Type B pancreatic cell (in vitro differentiated cells): ENCODE measurements at regions not wholly inside any gene's neighbourhood (a gene's known extent, or its start where the extent isn't known, plus 50 kb on each side); places are given as distances from the start of the nearest gene placed in this dataset.

Source experiments
- DNase-seq: peaks from one replicate; pipeline ENCODE4 v3.0.0; 2021; ENCODE audit warnings: mixed read lengths; ENCODE audit not compliant: unreplicated experiment; ENCODE audit errors: extremely low spot score
- H3K27ac Mint-ChIP-seq: 2 replicates; pipeline ENCODE4 v1.8.0; 2021; ENCODE audit warnings: mild to moderate bottlenecking, mixed read lengths
- H3K27me3 Mint-ChIP-seq: 2 replicates; pipeline ENCODE4 v1.8.0; 2021; ENCODE audit warnings: mixed read lengths
- H3K36me3 Mint-ChIP-seq: 2 replicates; pipeline ENCODE4 v1.8.0; 2021; ENCODE audit warnings: mixed read lengths
- H3K4me1 Mint-ChIP-seq: one replicate; pipeline ENCODE4 v1.8.0; 2021; ENCODE audit warnings: mixed read lengths; ENCODE audit not compliant: unreplicated experiment
- H3K4me3 Mint-ChIP-seq: 2 replicates; pipeline ENCODE4 v1.8.0; 2021; ENCODE audit warnings: mild to moderate bottlenecking, mixed read lengths
- H3K9me3 Mint-ChIP-seq: 2 replicates; pipeline ENCODE4 v1.8.0; 2021; ENCODE audit warnings: mixed read lengths
- TF ChIP-seq, protein P1 (sequence below): fragments of 200-600 bp; sonication (generic); conservative IDR thresholded peaks from 2 replicates; pipeline ENCODE4 v1.5.0; 2021; ENCODE audit warnings: antibody characterized with exemption, mild to moderate bottlenecking

DNA sequence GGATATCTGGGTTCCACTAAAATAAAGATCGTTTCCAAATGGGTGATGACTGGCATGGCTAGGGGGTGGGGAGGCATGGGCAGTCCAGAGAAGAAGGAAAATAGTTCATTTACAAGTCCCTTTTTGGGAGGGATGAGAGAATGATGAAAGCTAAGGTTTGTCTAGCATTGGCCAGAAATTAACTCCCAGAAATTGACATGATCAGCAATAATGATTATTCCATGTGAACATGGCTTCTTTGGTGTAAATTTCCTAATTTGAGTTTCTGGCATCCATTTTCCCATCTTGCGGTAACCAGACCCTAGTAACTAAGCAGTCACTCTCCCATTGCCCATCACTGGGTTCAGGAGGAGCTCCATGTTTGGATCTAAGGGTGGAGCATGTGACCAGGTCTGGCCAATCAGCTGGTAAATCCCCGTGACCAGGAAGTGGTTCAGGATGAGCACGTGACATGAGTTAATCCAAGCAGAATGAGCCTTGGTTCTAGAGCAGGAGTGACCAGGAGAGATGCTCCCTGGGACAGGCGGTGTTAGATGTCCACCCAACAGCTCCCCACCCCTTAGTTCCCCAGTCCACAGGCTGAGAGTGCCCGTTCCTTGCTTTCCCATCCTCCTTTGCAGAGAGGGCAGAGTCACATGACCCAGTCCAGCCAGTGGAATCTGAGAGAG lies 512.7 kb downstream of the PREX1 start:
- no peak overlapping the region for H3K27ac Mint-ChIP-seq
- TF ChIP-seq, protein P1, sequence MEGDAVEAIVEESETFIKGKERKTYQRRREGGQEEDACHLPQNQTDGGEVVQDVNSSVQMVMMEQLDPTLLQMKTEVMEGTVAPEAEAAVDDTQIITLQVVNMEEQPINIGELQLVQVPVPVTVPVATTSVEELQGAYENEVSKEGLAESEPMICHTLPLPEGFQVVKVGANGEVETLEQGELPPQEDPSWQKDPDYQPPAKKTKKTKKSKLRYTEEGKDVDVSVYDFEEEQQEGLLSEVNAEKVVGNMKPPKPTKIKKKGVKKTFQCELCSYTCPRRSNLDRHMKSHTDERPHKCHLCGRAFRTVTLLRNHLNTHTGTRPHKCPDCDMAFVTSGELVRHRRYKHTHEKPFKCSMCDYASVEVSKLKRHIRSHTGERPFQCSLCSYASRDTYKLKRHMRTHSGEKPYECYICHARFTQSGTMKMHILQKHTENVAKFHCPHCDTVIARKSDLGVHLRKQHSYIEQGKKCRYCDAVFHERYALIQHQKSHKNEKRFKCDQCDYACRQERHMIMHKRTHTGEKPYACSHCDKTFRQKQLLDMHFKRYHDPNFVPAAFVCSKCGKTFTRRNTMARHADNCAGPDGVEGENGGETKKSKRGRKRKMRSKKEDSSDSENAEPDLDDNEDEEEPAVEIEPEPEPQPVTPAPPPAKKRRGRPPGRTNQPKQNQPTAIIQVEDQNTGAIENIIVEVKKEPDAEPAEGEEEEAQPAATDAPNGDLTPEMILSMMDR, result no peak
- no peak for DNase-seq
- no peak overlapping the region for H3K4me3 Mint-ChIP-seq
- H3K4me1 Mint-ChIP-seq, result peaks cover 27% of the 10 kb centered on the region
- H3K27me3 Mint-ChIP-seq, result peaks cover 14% of the 10 kb centered on the region
- no peaks in the 10 kb centered on the region for H3K36me3 Mint-ChIP-seq
- no peaks in the 10 kb centered on the region for H3K9me3 Mint-ChIP-seq

DNA sequence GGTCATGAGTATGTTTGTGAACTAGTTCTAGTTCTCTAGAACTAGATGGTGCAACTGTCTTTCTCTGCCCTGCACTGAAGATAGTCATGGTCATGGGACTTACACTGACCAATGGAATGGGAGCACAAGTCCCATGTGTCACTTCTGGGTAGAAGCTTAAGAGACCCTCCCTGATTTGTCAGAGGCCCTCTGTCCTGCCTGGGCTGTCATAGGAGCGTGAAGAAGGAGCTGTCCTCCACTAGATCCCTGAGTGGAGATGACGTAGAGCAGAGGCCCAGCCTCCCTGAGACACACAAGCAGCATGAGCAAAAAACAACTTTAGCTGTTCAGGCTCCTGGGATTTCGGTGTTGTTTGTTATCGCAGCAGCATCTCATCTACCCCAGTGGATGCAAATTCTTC lies 514.5 kb downstream of the PREX1 start:
- no peak for DNase-seq
- TF ChIP-seq, protein P1, result no peak
- Mint-ChIP-seq H3K4me1 (peaks cover 43% of the 10 kb centered on the region), H3K27ac (no peak overlapping the region), H3K4me3 (no peak overlapping the region), H3K36me3 (no peaks in the 10 kb centered on the region), H3K9me3 (no peaks in the 10 kb centered on the region), H3K27me3 (peaks cover 11% of the 10 kb centered on the region)

DNA sequence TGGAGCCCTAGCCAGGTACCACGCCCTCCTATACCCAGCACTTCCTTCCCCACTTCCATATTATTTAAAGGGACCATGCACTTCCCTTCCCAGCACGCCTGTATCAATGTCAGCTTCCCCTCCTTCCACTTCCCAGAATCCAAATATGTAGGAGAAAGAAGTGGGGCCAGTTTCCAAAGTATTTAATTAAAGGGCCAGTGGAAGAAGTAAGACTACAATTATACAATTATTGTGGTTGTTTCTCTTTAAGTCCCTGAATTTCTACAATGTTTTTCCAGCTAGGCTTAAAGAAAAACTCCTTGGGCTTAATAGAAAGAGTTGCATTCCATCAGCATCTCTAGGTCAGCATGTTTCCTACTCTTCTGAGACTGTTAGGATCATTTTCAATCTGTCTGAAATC lies 515.8 kb downstream of the PREX1 start:
- TF ChIP-seq, protein P1, result no peak
- Mint-ChIP-seq H3K27me3 (peaks cover 8% of the 10 kb centered on the region), H3K36me3 (no peaks in the 10 kb centered on the region)

DNA sequence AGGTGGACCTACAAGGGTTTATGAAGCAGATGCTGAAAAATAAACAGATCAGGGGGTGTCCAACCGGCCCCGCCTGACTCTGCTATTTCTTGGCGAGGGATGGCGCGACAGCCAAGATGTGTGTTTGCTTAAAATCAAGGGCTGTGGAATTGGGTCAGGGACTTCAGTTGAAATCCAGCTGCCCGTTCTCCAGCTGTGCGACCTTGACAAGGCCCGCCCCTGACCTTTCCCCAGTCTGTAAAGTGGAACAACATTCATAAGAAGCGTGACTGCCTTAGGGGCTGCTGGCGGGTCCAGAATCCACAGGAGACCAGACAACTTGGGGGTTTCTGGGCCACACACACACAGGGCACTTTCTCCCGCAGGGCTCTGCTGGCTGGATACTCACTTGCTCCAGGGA lies 517.5 kb downstream of the PREX1 start:
- no peak overlapping the region for H3K27ac Mint-ChIP-seq
- peaks cover 8% of the 10 kb centered on the region for H3K27me3 Mint-ChIP-seq
- H3K9me3 Mint-ChIP-seq, result no peaks in the 10 kb centered on the region
- H3K4me3 Mint-ChIP-seq, result no peak overlapping the region
- DNase-seq, result no peak
- peaks cover 46% of the 10 kb centered on the region for H3K4me1 Mint-ChIP-seq
- no peaks in the 10 kb centered on the region for H3K36me3 Mint-ChIP-seq
- TF ChIP-seq, protein P1, result no peak

More for the DNA sequence above, 515.8 kb downstream of the PREX1 start:
- no peaks in the 10 kb centered on the region for H3K9me3 Mint-ChIP-seq
- no peak overlapping the region for H3K27ac Mint-ChIP-seq
- no peak overlapping the region for H3K4me3 Mint-ChIP-seq
- DNase-seq, result no peak
- H3K4me1 Mint-ChIP-seq, result peaks cover 46% of the 10 kb centered on the region

DNA sequence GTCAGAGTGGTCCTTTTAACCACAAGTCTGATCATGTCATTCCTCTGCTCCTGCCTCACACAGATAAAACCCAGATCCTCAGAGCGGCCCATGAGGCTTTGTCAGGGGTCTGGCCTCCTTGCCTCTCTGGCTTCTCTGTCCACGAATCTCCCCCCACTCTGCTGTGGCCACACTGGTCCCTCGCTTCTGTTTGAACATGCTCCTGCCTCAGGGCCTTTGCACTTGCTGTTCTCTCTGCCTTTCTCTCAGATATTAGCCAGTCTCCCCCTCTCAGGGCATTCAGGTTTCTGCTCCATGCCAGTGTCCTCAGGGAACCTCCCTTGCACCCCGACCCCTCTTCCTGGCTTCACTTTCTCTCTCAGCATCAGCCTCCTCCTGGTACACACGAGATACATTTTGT lies 518.5 kb downstream of the PREX1 start:
- Mint-ChIP-seq H3K4me1 (peaks cover 40% of the 10 kb centered on the region), H3K9me3 (no peaks in the 10 kb centered on the region), H3K27ac (no peak overlapping the region), H3K36me3 (no peaks in the 10 kb centered on the region), H3K27me3 (peaks cover 14% of the 10 kb centered on the region), H3K4me3 (no peak overlapping the region)
- DNase-seq, result no peak
- TF ChIP-seq, protein P1, result no peak
